Pons (tissue), 1 donor: ENCODE measurements at regions not wholly inside any gene's neighbourhood (a gene's known extent, or its start where the extent isn't known, plus 50 kb on each side); places are given as distances from the start of the nearest gene placed in this dataset.

Experiments
- DNase-seq: peaks from one replicate; pipeline ENCODE4 v3.0.0-alpha.2; 2016; ENCODE audit warnings: low spot score

GRCh38 chr13:54165581-54166215, 1137.1 kb downstream of the OLFM4 start:
- DNase-seq: no peak

- no peak for DNase-seq
These were observed 1145.4 kb downstream of the OLFM4 start for GRCh38 chr13:54173996-54174395.

DNA sequence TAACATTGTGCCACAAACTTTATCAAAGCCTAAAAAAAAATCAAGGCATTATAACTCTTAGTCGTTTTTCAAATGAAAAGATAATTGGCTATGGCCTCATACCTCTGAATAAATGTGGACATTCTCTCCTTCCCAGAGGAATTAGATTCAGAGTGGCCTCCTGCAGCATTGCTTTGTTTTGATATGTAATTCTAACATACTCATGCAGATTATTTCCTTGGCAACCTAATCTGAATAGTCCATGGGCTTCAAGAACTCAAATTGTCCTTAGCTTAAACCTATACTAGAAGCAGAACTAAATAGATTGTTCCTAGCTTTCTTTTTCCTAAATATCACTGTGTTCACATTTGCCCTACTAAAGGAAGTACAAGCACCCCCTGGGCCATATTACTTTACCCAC, 1146.9 kb downstream of the OLFM4 start:
- DNase-seq: no peak

- DNase-seq: no peak
These were observed 1148.9 kb downstream of the OLFM4 start for GRCh38 chr13:54177466-54177865.

DNA sequence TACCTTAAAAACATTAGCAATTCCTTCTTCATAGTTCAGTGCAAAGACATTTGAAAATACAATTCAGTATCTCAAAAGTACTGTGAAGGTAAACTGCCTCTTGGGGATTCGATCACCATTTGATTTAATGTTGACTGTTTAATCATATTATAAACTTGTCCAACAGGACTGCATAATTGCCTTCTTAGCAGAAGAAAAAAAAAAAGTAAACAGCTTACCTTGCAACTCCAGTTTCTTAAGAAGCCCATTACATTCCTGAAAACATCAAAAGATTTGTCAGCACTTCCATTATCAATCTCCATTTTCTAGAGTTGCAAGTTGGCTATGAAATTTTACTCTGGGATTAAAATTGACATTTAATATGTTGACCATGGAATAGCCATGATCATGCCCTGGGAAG, 1154.6 kb downstream of the OLFM4 start:
- DNase-seq: no peak

- DNase-seq: no peak
These were observed 1155.1 kb downstream of the OLFM4 start for GRCh38 chr13:54183728-54184127.

DNA sequence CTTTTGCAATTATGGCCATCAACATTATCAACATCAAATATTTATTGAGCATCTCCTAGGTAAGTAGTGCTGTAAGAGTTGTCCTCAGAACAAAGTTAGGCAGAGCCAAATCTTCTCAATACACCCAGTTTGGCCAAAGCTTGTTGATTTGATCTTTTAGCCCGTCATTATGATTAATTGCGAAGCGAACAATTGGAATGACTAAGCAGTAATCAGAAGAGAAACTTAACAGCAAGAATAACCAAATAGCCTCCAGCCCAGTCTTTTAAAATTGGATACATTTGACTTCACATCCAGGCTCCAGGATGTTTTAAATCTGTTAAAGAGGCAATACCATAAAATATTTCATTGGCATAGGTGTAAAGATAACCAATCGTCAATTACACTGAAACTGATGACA, 1156.0 kb downstream of the OLFM4 start:
- DNase-seq: no peak

DNA sequence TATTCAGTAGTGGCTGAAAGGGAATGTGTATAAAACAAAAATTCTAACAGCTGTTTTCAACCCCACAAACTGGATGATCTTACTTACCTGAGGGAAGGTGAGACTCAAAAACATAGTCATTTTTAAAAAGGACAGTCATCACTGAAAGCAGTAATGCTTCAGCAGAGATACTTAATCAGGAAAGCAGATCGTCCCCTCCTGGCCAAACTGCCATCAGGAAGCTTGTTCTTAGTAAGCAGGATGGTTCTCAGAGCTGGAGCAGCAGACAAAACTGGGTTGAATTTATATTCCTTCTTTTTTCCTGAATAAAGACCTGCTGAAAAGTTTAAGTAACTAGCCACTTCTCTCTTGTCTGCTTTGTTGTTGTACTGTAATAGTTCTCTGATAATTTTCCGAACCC, 1156.5 kb downstream of the OLFM4 start:
- DNase-seq: no peak

DNA sequence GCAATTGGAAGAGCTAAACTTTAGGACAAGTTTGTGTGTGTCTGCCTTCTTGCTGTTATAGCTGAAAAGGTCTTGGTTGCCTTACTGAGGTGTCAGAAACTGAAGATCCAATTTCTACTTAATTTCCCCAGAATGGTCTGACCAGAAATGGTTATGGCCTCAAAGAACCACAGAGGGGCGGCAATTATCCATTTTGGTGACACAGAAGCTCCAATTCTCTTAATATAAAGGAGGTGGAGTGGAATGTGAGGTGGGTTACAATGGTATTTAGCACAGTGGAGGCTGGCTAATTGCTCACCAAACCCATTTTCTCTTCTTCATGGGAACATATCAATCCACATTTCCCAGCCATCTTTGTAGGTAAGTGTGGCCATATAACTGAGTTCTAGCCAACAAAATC, 1157.2 kb downstream of the OLFM4 start:
- peak; percentile 7 for DNase-seq

DNA sequence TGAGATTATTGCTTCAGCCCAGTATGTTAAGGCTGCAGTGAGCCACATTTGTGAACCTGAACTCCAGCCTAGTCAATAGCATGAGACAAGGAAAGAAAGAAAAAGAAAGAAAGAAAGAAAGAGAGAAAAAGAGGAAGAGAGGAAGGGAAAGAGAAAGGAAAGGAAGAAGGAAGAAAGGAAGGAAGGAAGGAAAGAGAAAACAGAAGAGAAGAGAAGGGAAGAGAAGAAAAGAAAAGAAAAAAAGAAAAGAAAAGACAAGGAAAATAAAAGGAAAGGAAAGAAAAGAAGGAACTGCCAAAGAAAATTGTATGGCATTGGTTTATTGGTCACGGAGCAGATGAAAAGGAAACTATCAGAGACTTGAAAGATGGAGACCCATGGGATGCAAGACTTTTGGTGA, 1158.8 kb downstream of the OLFM4 start:
- DNase-seq: no peak

- DNase-seq: no peak
These were observed 1165.8 kb downstream of the OLFM4 start for GRCh38 chr13:54194233-54195024.

- no peak for DNase-seq
These were observed 1168.1 kb downstream of the OLFM4 start for GRCh38 chr13:54196684-54197083.

DNA sequence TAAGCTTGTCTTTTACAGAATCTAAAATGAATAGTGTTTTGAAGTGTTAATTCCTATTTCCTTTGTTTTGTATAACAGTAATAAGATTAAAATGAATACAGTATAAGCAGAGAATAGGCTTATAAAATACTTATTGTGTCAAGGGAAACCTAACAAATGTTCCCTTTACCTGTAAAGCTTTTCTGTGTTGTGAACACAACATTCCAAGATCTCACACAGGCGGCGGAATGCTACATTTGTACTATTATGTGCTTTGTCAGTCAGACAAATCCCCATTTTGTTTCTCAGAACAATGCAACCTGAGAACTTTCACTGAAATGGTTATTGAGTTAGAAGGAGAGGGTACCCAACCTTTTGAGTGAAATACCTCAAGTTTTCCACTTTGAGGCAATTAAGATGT, 1170.3 kb downstream of the OLFM4 start:
- DNase-seq: no peak

DNA sequence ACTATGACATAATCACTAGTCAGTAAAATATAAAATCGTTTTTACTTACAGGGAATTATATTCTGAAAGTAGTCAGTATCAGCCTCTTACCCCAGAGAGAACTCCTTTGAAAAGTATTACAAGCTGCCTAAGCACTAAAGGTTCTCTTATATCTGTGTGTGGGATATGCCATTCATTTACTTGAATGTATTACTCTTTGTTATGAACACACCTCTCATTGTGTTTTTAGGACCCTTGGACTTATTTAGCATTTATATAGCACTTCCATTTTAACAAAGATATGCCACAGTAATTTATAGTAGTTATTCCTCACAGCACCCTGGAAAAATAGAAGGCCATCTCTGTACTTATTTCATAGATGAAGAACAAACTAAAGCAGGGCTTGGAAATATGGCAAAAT, 1178.0 kb downstream of the OLFM4 start:
- no peak for DNase-seq

GRCh38 chr13:54210397-54211049, 1181.9 kb downstream of the OLFM4 start:
- DNase-seq: no peak

GRCh38 chr13:54216221-54216620, 1187.6 kb downstream of the OLFM4 start:
- no peak for DNase-seq

GRCh38 chr13:54226876-54227275, 1198.3 kb downstream of the OLFM4 start:
- peak; percentile 55 for DNase-seq

- DNase-seq: no peak
These were observed 1204.1 kb downstream of the OLFM4 start for GRCh38 chr13:54232700-54233099.

DNA sequence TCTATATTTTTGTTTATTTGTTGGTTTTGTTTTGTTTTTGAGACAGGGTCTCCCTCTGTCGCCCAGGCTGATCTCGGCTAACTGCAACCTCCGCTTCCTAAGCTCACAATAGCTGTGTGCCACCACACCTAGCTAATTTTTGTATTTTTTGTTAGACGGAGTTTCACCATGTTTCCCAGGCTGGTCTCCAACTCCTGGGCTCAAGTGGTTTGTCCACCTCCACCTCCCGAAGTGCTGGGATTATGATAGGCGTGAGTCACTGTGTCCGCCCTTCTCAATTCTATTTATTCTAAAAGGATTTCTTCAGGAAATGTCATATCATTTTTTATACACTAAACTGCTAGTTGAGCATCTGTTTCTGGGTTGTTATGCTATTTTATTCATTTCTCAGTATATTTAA, 1206.0 kb downstream of the OLFM4 start:
- no peak for DNase-seq

DNA sequence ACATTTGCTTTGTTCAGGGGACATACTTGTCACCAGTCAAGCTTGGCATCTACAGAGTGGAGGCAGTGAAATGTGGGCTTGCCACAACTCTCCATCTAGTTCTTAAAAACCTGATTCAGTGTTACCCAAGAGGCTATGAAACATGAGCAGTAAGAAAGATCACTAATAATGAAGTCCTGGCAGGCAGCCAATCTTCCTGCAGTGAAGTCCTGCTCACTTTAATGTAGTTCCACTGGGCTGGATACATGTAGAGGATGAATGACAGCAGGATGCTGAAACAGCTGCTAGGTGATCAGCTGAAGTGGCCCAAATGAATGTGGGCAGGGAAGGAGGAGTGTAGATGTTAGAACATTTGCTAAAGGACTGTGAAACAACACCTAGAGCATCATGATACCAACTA, 1213.1 kb downstream of the OLFM4 start:
- no peak for DNase-seq

DNA sequence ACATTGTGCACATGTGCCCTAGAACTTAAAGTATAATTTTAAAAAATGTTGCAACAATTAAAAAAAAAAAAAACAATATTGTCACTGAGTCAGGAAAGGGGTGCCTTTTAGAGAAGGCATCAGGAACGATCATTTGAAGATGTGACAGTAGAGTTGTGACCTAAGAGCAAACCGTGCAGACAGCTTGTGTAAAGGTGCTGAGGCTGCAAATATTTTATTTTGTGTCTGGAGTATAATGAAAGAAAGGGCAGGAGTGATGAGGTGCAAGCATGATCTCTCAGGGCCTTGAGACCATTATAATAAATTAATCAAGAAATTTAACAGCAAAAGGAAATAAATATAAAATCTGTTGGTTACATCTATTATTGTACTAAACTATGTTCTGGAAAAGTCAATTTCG, 1219.7 kb downstream of the OLFM4 start:
- DNase-seq: no peak

GRCh38 chr13:54261856-54262255, 1233.2 kb downstream of the OLFM4 start:
- no peak for DNase-seq

DNA sequence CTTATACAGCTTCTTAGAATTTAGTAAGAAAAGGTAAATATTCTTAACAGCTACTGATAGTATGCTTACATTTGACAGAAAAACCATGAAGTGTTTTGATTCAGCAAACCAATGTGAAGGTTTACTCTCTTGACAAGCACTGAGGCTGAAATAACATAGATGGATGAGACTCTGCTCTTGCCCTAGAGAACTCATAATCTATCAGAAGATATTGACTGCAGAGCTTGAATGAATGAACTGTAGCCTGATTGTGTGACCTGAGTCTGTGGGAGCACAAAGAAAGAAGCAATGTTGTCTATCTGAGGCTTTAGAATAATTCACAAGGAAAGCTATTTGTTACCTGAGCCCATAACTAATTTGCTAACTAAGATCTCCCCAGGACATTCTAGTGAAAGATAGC, 1235.3 kb downstream of the OLFM4 start:
- DNase-seq: no peak
